HCT116 (cell line): ENCODE measurements at regions not wholly inside any gene's neighbourhood (a gene's known extent, or its start where the extent isn't known, plus 50 kb on each side); places are given as distances from the start of the nearest gene placed in this dataset.

Source experiments
- ATAC-seq: fragments of 200-7000 bp; cut with Tn5 transposase; 2 replicates; pipeline ENCODE4 v1.9.1; 2020; ENCODE audit warnings: mild to moderate bottlenecking, moderate library complexity
- BruUV-seq: library from RNA; stranded (reverse); fragments of 400-500 nt; replicated peaks from 2 replicates; lab custom pipeline; 2021; lab: Mats Ljungman, UMichigan
- CTCF ChIA-PET: fragments of 300-600 bp; sonication (Branson Sonifier 250); formaldehyde crosslinking; loops from one replicate; lab custom pipeline; 2021; ENCODE audit warnings: antibody characterized with exemption; lab: Charles Lee
- POLR2A ChIA-PET: fragments of 300-600, 350-600 bp; sonication (Branson Sonifier 250); formaldehyde crosslinking; loops from one replicate; lab custom pipeline; 2021; ENCODE audit warnings: antibody characterized with exemption; lab: Charles Lee
- RAD21 ChIA-PET, 2 experiments: fragments of 300-600 bp; sonication (Branson Sonifier 250); formaldehyde crosslinking; loops; one replicate each; lab custom pipeline; 2023; ENCODE audit warnings: low total read pairs in 2 of 2; ENCODE audit not compliant: uncharacterized antibody in 2 of 2, unreplicated experiment in 2 of 2, low non-redundant PET in 1 of 2; lab: Charles Lee
- DNase-seq: peaks from one replicate; pipeline ENCODE4 v3.0.0-alpha.2; 2010; ENCODE audit warnings: low read depth, low spot score
- H2AFZ ChIP-seq: fragments of 200-600 bp; shearing (Covaris generic), sonication (generic); 2 replicates; pipeline ENCODE4 v1.6.1; 2017; ENCODE audit warnings: low read depth, mixed run types, mixed read lengths, antibody characterized with exemption, low read length; ENCODE audit not compliant: poor library complexity, severe bottlenecking
- H3K27ac ChIP-seq: 2 replicates; pipeline ENCODE4 v1.5.1; 2012; ENCODE audit warnings: low read depth, low read length
- H3K27me3 ChIP-seq: fragments of 200-600 bp; sonication (generic); 2 replicates; pipeline ENCODE4 v1.6.1; 2016; ENCODE audit warnings: mixed run types, low read length, mixed read lengths; ENCODE audit not compliant: insufficient read depth
- H3K36me3 ChIP-seq, 2 experiments: fragments of 200-500 bp in 1 of 2; fragments of 200-600 bp in 1 of 2; sonication (Bioruptor generic) in 1 of 2; sonication (generic) in 1 of 2; 2 replicates each; pipeline versions ENCODE4 v1.5.1 to v1.6.1; 2014 to 2016; ENCODE audit warnings: low read length in 2 of 2, inconsistent platforms in 1 of 2, mixed read lengths in 1 of 2, mixed run types in 1 of 2; ENCODE audit not compliant: insufficient read depth in 2 of 2, control insufficient read depth in 1 of 2
- H3K4me1 ChIP-seq, 2 experiments: fragments of 200-600 bp in 1 of 2; sonication (generic) in 1 of 2; 2 replicates each; pipeline versions ENCODE4 v1.5.1 to v1.6.1; 2012 to 2017; ENCODE audit warnings: low read length in 2 of 2, inconsistent platforms in 1 of 2, mild to moderate bottlenecking in 1 of 2, mixed read lengths in 1 of 2, mixed run types in 1 of 2, moderate library complexity in 1 of 2; ENCODE audit not compliant: insufficient read depth in 2 of 2, control insufficient read depth in 1 of 2
- H3K4me2 ChIP-seq: fragments of 200-600 bp; sonication (generic); 2 replicates; pipeline ENCODE4 v1.6.1; 2017; ENCODE audit warnings: mixed run types, low read length, mixed read lengths
- H3K4me3 ChIP-seq, 2 experiments: fragments of 200-600 bp in 1 of 2; sonication (generic) in 1 of 2; replicated peaks in 1 of 2; 2 replicates each; pipeline ENCODE4 v1.5.1; 2011 to 2016; ENCODE audit warnings: low read length in 2 of 2, control low read depth in 1 of 2, low read depth in 1 of 2, mild to moderate bottlenecking in 1 of 2, mixed read lengths in 1 of 2, mixed run types in 1 of 2
- H3K79me2 ChIP-seq: fragments of 200-600 bp; sonication (generic); 2 replicates; pipeline ENCODE4 v1.6.1; 2017; ENCODE audit warnings: mild to moderate bottlenecking, mixed run types, low read length, moderate library complexity, mixed read lengths; ENCODE audit not compliant: insufficient read depth
- H3K9ac ChIP-seq: fragments of 200-600 bp; sonication (generic); 2 replicates; pipeline ENCODE4 v1.6.1; 2016; ENCODE audit warnings: low read length, mixed read lengths
- H3K9me2 ChIP-seq: fragments of 200-600 bp; sonication (generic), shearing (Covaris generic); 2 replicates; pipeline ENCODE4 v1.6.1; 2017; ENCODE audit warnings: mixed run types, mild to moderate bottlenecking, moderate library complexity; ENCODE audit not compliant: insufficient read depth
- H3K9me3 ChIP-seq, 2 experiments: fragments of 200-500 bp in 1 of 2; fragments of 200-600 bp in 1 of 2; sonication (Bioruptor generic) in 1 of 2; sonication (generic) in 1 of 2; 2 replicates each; pipeline ENCODE4 v1.6.1; 2014 to 2017; ENCODE audit warnings: low read length in 2 of 2, mixed read lengths in 2 of 2, inconsistent platforms in 1 of 2, low read depth in 1 of 2, mild to moderate bottlenecking in 1 of 2, mixed run types in 1 of 2, moderate library complexity in 1 of 2; ENCODE audit not compliant: control insufficient read depth in 1 of 2, insufficient read depth in 1 of 2
- H4K20me1 ChIP-seq: fragments of 200-600 bp; sonication (generic), shearing (Covaris generic); 2 replicates; pipeline ENCODE4 v1.6.1; 2017; ENCODE audit warnings: mixed run types, mild to moderate bottlenecking, moderate library complexity; ENCODE audit not compliant: insufficient read depth
- CTCF ChIP-seq, 3 experiments: fragments of 200-600 bp in 1 of 3; sonication (generic) in 1 of 3; IDR thresholded peaks in 2 of 3; conservative IDR thresholded peaks in 1 of 3; 2 replicates each; pipeline ENCODE4 v1.5.1; 2012 to 2017; ENCODE audit warnings: low read depth in 2 of 3, low read length in 2 of 3, antibody characterized with exemption in 1 of 3, borderline replicate concordance in 1 of 3, control low read depth in 1 of 3, mild to moderate bottlenecking in 1 of 3, mixed read lengths in 1 of 3, mixed run types in 1 of 3, moderate library complexity in 1 of 3; ENCODE audit not compliant: insufficient read depth in 1 of 3
- EZH2 ChIP-seq: fragments of 200-600 bp; sonication (generic); IDR thresholded peaks from 2 replicates; pipeline ENCODE4 v1.6.1; 2017; ENCODE audit warnings: antibody characterized with exemption, mixed run types
- JUND ChIP-seq: IDR thresholded peaks from 2 replicates; pipeline ENCODE4 v1.6.1; 2012
- MAX ChIP-seq: IDR thresholded peaks from 2 replicates; pipeline ENCODE4 v1.6.1; 2012
- RAD21 ChIP-seq: IDR thresholded peaks from 2 replicates; pipeline ENCODE4 v1.6.1; 2012; ENCODE audit warnings: low read depth, mild to moderate bottlenecking
- SRF ChIP-seq: IDR thresholded peaks from 2 replicates; pipeline ENCODE4 v1.6.1; 2012; ENCODE audit warnings: low read depth
- TCF7L2 ChIP-seq: IDR thresholded peaks from 2 replicates; pipeline ENCODE4 v1.7.0; 2011; ENCODE audit warnings: borderline replicate concordance, inconsistent platforms; ENCODE audit not compliant: insufficient read depth, insufficient read length; ENCODE audit errors: extremely low read depth
- ZBTB33 ChIP-seq: IDR thresholded peaks from 2 replicates; pipeline ENCODE4 v1.6.1; 2011; ENCODE audit warnings: mild to moderate bottlenecking, low read length, moderate library complexity; ENCODE audit not compliant: insufficient replicate concordance; ENCODE audit errors: extremely low read depth
- ZFX ChIP-seq: fragments of 450-650 bp; IDR thresholded peaks from 2 replicates; pipeline ENCODE4 v1.6.1; 2017
- intact Hi-C: fragments of 100-400 bp; cut with micrococcal nuclease; formaldehyde crosslinking; loops from 2 replicates; pipeline ENCODE4 v1.10.0; 2022
- TF ChIP-seq, protein P1 (sequence below): IDR thresholded peaks from 2 replicates; pipeline ENCODE4 v1.6.1; 2012; ENCODE audit warnings: low read depth

DNA sequence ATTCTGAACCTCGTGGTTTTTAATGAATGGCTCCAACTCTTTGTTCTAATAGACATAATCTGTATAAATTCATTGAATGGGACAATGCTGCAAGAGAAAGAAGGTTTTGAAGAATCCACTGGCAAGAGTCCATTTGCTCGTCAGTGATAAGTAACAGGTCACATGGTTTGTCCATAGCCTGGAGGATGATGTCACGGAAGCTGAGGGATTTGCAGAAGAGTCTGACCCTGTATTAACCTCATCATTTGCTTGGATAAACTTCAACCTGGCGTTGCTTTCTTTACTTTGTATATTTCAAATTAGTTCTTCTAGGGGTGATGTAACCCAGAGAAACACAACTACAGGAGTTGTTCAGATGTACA is 197.4 kb downstream of the GAS1 start:
- POLR2A ChIA-PET = no interaction called here
- Histone ChIP-seq H3K27me3 (peaks cover 36% of the 10 kb centered on the region), H4K20me1 (no peaks in the 10 kb centered on the region), H3K4me3 (no peak overlapping the region), H3K9ac (no peak overlapping the region), H2AFZ (no peak overlapping the region), H3K4me1 (no peaks in the 10 kb centered on the region), H3K36me3 (no peaks in the 10 kb centered on the region), H3K27ac (no peak overlapping the region), H3K9me3 (no peaks in the 10 kb centered on the region), H3K79me2 (no peaks in the 10 kb centered on the region), H3K9me2 (no peaks in the 10 kb centered on the region), H3K4me2 (no peak overlapping the region)
- DNase-seq = no peak
- CTCF ChIA-PET = no interaction called here
- BruUV-seq = no TSS peak
- RAD21 ChIA-PET = no interaction called here
- ATAC-seq = no peak
- intact Hi-C loops = no loop called here
- TF ChIP-seq MAX (no peak), ZBTB33 (no peak), SRF (no peak), TCF7L2 (no peak), CTCF (IDR thresholded peaks at IDR 0.05 in 2 of 3, conservative IDR thresholded peaks at IDR 0.05 in 1 of 3; ENCODE audit: borderline replicate concordance in 1 of 3, insufficient read depth in 1 of 3, low read depth in 2 of 3, low read length in 2 of 3) (no peak), RAD21 (no peak), ZFX (no peak), EZH2 (no peak), JUND (no peak)
- TF ChIP-seq, protein P1, sequence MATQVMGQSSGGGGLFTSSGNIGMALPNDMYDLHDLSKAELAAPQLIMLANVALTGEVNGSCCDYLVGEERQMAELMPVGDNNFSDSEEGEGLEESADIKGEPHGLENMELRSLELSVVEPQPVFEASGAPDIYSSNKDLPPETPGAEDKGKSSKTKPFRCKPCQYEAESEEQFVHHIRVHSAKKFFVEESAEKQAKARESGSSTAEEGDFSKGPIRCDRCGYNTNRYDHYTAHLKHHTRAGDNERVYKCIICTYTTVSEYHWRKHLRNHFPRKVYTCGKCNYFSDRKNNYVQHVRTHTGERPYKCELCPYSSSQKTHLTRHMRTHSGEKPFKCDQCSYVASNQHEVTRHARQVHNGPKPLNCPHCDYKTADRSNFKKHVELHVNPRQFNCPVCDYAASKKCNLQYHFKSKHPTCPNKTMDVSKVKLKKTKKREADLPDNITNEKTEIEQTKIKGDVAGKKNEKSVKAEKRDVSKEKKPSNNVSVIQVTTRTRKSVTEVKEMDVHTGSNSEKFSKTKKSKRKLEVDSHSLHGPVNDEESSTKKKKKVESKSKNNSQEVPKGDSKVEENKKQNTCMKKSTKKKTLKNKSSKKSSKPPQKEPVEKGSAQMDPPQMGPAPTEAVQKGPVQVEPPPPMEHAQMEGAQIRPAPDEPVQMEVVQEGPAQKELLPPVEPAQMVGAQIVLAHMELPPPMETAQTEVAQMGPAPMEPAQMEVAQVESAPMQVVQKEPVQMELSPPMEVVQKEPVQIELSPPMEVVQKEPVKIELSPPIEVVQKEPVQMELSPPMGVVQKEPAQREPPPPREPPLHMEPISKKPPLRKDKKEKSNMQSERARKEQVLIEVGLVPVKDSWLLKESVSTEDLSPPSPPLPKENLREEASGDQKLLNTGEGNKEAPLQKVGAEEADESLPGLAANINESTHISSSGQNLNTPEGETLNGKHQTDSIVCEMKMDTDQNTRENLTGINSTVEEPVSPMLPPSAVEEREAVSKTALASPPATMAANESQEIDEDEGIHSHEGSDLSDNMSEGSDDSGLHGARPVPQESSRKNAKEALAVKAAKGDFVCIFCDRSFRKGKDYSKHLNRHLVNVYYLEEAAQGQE = no peak
